Fibroblast of lung (primary cell): ENCODE measurements at regions not wholly inside any gene's neighbourhood (a gene's known extent, or its start where the extent isn't known, plus 50 kb on each side); places are given as distances from the start of the nearest gene placed in this dataset.

Source experiments
- CTCF ChIP-seq, 2 donors: IDR thresholded peaks in 1 of 2; conservative IDR thresholded peaks in 1 of 2; 1 replicate in 1 of 2; 2 replicates in 1 of 2; pipeline ENCODE4 v1.5.1; 2011 to 2012; ENCODE audit warnings: low read length in 2 of 2, control low read depth in 1 of 2, inconsistent platforms in 1 of 2, low read depth in 1 of 2, mild to moderate bottlenecking in 1 of 2
- EZH2 ChIP-seq: IDR thresholded peaks from 2 replicates; pipeline ENCODE4 v1.5.1; 2012; ENCODE audit warnings: low read length, control low read depth, mild to moderate bottlenecking; ENCODE audit errors: missing control alignments

- TF ChIP-seq CTCF (conservative IDR thresholded peaks at IDR 0.05 in 1 of 2, IDR thresholded peaks at IDR 0.05 in 1 of 2; ENCODE audit: low read depth in 1 of 2, low read length in 2 of 2) (no peak), EZH2 (no peak)
These were observed 520.8 kb upstream of the MIR17HG start for GRCh38 chr13:90826688-90827087.
